ENCODE measurements at regions not wholly inside any gene's neighbourhood (a gene's known extent, or its start where the extent isn't known, plus 50 kb on each side); places are given as distances from the start of the nearest gene placed in this dataset.

DNA sequence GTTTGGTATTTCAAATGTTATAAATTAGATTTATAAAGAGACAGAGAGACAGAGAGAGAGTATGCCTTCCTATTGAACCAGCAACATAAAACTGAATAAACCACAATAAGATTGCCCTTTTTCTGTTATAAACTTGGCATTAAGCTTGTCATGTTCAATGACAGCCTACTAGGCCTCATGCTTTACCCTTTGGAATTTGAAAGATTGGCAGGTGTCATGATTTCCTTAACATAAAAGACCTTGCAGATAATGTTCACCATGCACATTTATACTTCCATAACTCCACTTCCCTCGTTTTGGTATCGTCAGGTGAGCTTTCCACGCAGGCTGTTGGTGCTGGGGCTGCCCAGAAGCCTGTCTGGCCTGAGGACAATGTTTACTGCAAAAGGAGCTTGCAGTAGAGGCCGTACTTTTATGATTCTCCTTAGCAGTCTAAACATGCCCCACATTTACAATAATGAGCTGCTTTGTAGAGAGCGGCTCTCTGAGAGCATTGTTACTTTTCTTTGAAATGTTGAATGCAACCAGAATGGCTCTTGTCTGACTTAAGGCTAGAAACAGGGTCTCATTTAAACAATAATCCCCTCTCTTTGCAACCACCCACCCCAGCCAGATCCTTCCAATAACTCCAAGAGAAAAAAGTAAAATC, 379.1 kb upstream of the ATP5MC3 start:
- DNase-seq: no peak

DNA sequence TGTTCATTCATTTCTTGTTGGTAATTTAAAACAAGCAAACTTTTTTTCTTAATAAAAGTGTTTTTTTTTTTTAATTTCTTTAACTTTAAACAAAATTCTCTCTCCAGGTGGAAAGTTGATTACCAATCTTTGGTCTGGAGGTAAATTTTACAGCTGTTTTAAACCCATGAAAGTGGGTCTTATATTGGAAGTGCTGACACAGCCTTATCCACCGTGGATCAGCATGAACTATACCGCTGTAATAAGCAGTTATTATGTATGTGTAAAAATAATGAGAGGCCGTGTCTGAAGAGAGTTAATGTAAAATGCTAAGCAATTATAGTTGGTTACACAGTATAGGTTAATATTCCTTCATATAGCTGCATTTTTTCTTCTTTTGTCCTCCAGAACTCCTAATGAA, 378.1 kb upstream of the ATP5MC3 start:
- DNase-seq: no peak

DNA sequence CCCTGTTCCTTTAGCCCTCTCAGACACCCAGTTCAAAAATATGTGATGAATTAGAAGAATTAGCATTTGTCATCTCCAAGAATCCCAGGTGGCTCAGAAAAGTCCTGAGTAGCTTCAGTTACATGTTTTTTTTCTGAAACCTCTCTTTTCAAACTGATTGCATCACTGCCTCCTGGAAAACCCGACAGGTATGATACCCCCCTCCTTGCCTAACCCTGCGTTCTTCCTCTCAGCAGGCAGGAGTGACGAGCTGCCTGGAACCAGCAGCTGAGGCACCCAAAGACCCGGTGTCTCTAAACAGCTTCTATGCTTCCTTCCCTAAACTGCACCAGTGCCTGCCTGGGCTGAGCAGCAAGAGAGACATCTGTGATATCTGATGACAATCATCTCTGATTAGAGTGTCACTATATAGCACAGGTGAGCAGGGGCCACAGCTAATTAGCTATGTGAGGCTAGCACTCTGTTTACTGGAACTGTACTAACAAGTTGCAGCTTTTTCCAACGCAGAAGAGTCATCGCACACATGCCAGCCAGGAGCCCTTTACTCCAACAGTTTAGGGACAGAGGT, 376.4 kb upstream of the ATP5MC3 start:
- no peak for DNase-seq

- DNase-seq: no peak
Observed at GRCh38 chr2:175553910-175554309, 372.4 kb upstream of the ATP5MC3 start.

DNA sequence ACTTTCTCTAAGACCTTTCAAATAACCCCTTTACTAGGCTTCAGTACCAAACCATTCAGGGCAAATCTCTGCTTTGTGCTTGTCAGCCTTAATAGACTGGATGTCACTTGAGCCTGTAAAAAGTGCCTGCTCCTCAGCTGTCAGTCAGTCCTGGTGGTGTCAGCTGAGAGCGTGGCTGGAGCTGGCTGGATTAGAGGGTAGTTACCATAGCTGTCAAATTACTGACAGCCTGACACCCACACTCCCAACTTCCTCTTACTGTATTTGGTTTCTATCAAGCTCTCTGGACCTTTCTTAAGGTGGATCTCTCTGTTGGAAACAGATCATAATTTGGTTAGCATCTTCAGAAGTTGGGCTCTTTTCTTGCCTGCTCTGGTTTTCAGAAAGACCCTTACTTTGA, 371.4 kb upstream of the ATP5MC3 start:
- DNase-seq: no peak

DNA sequence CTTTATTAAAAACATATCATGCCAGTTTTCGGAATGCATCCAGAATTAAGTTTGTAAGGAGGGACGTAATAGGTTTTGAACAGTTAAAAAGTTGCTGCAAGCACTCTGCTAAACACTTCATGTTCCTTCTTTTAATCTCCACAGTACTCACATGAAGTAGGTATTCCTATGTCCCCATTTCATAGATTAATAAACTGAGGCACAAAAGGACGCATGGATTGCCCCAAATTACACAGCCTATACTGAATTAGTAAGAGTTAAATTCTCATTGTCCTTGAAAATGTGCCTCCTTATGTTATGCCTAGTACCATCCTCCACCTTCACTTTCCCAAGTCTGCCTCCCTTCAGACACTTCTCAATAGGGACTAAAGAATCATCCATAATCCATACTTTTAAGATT, 358.9 kb upstream of the ATP5MC3 start:
- DNase-seq: no peak

DNA sequence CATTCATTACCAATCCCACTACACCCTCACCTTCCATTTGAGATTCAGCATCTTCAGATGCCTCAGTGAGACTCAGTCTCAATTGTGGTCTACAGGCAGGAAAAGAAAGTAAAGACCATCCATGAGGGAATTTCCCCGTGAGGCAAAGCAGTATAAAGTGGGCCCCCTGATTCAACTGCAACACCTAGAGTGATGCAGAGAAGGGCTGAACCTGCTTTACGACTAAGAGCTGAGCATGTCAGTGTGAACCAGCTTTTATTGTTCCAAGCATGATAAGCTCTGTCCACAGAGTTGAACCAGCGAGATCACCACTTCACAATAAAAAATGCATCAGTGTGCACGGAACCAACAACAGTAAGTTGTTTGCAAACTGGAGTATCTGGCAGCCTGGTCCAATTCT, 357.6 kb upstream of the ATP5MC3 start:
- no peak for DNase-seq

DNA sequence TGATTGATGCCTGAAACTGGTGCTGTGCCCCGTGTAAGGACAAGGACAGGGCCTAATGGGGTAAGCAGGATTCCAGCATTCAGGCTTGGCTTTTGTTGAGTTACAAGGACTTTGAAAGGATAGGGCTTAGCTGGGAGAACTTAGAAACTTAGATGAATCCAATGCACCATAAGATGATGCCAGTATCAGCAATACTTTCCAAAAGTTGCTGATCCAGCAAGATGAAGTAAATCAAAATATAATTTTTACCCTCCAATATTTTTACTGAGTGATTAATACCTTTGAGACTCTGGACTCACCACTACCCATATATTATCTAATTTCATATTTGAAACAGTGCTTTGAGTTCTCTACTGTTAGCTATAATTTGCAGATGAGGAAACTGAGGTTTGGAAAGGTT, 354.5 kb upstream of the ATP5MC3 start:
- DNase-seq: no peak

DNA sequence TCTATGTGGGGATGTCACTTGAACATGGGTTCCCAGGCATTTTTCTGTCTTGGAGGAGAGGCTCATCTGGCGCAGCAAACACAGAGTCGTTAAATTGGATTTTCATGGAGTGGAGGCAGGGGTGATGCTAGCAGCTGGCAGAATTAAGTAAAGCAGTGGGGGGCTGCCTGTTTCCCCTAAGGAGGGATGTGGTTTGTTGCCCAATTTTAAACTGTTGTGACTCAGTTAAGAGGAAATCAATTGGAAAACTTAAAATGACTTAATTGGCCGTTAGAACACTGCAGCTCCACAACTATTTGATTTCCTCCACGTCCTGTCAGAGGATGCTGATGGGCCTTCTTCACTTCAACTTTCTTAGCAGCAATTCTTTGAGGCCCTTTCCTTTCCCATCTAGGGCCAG, 354.1 kb upstream of the ATP5MC3 start:
- no peak for DNase-seq

- DNase-seq: no peak
Observed at GRCh38 chr2:175525975-175526374, 344.5 kb upstream of the ATP5MC3 start.

DNA sequence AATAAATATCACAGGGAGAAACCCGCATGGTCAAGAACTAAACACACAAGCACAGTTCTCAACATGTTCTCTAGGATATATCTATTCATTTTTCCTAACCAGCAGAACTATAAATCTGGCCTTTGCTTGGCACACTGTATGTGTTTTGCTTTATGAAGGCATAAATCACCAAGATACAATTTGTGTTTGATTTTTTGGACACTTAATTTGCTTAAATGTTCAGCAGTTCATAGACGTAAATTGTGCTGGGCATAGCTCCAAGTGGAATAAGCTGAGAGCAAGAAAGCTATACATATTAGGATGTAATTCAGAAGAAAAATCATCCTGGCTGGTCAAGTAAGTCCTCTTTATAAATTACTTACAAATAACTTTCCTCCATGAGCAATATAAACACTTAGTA, 341.5 kb upstream of the ATP5MC3 start:
- DNase-seq: no peak

DNA sequence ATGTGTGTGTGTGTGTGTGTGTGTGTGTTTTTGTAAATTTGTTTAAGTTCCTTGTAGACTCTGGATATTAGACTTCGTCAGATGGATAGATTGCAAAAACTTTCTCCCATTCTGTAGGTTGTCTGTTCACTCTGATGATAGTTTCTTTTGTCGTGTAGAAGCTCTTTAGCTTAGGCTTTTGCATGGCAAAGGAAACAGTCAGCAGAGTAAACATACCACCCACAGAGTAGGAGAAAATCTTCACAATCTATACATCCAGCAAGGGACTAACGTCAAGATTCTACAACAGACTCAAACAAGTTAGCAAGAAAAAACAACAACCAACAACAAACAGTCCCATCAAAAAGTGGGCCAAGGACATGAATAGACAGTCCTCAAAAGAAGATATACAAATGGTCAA, 336.7 kb upstream of the ATP5MC3 start:
- DNase-seq: no peak

- no peak for DNase-seq
Observed at GRCh38 chr2:175516555-175516954, 335.0 kb upstream of the ATP5MC3 start.

DNA sequence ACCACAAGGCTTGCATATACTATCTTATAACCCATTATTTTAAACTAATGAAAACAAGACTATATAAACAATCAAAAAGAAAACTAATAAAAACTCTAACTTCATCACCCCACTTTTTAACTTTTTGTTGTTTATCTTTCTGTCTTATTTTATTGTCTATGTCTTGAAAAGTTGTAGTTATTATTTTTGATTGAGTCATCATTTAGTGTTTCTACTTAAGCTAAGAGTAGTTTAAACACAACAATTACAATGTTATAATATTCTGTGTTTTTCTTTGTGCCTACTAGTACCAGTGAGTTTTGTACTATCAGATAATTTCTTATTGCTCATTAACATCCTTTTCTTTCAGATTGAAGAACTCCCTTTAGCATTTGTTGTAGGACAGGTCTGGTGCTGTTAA, 318.7 kb upstream of the ATP5MC3 start:
- DNase-seq: no peak

GRCh38 chr2:175490360-175490791, 308.9 kb upstream of the ATP5MC3 start:
- DNase-seq: no peak

DNA sequence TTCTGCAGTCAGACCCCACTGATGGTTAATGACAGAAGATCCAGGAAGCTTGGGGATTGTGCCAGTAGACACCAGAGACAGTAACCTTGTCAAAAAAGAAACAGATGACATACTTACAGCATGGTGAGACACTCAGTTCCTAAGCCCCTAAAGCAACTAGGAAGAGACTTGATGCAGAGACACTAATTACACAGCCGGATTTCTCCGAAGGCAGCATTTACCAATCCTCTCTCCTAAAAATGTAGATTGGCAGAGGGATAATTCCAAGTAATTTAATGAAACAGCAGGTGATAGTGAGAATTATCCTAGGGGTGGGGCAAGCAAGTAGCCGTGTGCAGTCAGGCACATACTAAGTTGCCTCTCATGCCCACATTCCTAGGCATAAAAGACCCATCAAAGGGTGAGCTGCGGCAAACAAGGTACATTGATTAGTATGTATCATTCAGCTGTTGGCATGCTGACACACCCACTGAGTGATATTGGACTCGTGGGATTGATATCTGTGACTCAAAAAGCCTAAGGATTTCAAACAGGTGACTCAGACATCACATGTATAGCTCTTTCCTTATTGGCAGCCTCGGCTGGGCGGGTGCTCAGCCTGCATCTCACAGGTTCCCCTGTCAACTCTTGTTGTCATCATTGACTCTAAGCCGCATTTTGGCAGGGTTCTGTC, 296.7 kb upstream of the ATP5MC3 start:
- DNase-seq: no peak

GRCh38 chr2:175476948-175477347, 295.4 kb upstream of the ATP5MC3 start:
- DNase-seq: no peak

DNA sequence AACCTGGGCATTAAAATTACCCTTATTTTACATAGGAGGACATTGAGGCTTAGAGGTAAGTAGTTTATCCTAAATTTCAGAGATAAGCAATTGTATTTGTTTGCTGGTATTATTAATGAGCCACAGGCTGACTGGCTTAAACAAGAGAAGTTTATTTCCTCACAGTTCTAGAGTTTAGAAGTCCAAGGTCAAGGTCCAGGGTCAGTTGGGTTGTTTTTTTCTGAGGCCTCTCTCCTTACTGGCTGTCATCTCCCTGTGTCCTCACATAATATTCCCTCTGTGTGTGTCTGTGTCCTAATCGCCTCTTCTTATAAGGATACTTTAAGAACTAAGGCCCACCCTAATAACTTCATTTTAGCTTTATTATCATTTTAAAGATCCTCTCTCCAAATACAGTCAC, 294.9 kb upstream of the ATP5MC3 start:
- no peak for DNase-seq

- no peak for DNase-seq
Observed at GRCh38 chr2:175475130-175475529, 293.6 kb upstream of the ATP5MC3 start.

GRCh38 chr2:175468431-175469098, 287.1 kb upstream of the ATP5MC3 start:
- no peak for DNase-seq

DNA sequence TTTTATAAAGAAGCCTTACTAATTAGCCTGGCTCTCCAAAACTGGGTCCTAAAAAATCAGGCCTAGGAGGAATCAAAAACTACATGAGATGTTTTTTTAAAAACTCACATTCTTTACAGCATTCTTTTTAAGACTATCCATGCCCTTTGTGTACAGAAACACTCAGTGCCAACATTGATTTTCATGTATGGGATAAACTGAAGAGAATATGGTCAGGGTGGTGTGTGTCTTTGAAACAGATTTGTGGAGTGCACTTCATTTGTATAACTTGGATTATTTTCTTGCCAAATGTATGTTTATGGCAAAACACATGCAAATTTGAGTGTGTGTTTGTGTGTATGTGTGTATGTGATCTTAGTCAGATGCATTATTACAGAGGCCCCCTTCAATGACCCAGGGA, 283.6 kb upstream of the ATP5MC3 start:
- no peak for DNase-seq

- DNase-seq: no peak
Observed at GRCh38 chr2:175464311-175464670, 282.8 kb upstream of the ATP5MC3 start.
